ENCODE measurements at regions not wholly inside any gene's neighbourhood (a gene's known extent, or its start where the extent isn't known, plus 50 kb on each side); places are given as distances from the start of the nearest gene placed in this dataset.

DNA sequence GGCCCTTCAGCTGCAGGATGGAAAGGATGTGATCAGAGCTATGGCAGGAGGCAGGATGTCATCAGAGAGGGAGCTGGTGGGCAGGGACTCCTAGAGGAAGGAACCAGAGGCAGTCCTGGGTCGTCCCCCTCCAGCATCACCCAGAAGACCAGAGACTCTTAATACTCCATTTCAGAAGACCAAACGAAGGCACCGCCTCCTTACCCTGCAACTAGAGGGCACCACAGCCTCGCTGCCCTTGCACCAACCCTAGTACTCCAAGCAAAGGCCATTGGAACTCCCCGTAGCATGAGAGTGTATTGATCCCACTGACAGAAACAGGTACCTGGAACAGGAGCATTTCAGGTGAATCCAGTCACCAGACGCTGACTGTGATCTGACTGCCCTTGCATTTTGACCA, 598.1 kb downstream of the NPHP4 start:
- intact Hi-C loops (cut with DNase I; ENCODE audit: low total_unique reads), result no loop called here
- no peak for TF ChIP-seq POLR2A (IDR thresholded peaks at IDR 0.05)
- TF ChIP-seq, protein P1, sequence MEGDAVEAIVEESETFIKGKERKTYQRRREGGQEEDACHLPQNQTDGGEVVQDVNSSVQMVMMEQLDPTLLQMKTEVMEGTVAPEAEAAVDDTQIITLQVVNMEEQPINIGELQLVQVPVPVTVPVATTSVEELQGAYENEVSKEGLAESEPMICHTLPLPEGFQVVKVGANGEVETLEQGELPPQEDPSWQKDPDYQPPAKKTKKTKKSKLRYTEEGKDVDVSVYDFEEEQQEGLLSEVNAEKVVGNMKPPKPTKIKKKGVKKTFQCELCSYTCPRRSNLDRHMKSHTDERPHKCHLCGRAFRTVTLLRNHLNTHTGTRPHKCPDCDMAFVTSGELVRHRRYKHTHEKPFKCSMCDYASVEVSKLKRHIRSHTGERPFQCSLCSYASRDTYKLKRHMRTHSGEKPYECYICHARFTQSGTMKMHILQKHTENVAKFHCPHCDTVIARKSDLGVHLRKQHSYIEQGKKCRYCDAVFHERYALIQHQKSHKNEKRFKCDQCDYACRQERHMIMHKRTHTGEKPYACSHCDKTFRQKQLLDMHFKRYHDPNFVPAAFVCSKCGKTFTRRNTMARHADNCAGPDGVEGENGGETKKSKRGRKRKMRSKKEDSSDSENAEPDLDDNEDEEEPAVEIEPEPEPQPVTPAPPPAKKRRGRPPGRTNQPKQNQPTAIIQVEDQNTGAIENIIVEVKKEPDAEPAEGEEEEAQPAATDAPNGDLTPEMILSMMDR (IDR thresholded peaks at IDR 0.05), result no peak
- Histone ChIP-seq H3K36me3 (ENCODE audit: low read depth, missing control alignments) (no peaks in the 10 kb centered on the region), H3K4me3 (no peak overlapping the region), H3K4me1 (no peaks in the 10 kb centered on the region), H3K27me3 (no peaks in the 10 kb centered on the region), H3K27ac (no peak overlapping the region), H3K9me3 (no peaks in the 10 kb centered on the region)
- DNase-seq, result no peak
- 84 to 89% methylated on average over 6 of the region's 6 CpGs for WGBS, 2 donors

- H3K4me1 ChIP-seq, result no peaks in the 10 kb centered on the region
Observed at GRCh38 chr1:5393603-5394002, 598.6 kb downstream of the NPHP4 start.

DNA sequence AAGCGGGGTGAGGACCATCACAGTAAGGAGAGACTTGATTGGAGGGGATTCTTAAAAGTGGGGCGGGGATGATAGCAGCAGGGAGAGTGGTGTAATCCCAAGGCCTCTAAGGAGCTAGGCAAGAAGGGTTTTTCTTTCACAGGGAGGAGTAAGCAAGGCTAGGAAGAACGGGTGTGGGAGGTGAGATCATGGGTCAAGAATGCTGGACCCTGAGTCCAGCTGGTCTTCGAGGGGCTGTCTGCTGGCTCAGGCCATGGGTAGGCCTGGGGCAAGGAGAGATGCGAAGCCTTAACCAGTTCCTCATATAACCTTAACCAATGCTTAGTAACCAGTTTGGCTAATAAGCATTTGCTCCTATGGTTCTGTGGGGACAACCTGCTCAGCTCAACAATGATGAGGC, 599.1 kb downstream of the NPHP4 start:
- H3K27me3 ChIP-seq, result no peaks in the 10 kb centered on the region
- H3K4me3 ChIP-seq, result no peak overlapping the region
- no peaks in the 10 kb centered on the region for H3K9me3 ChIP-seq
- no peak overlapping the region for H3K27ac ChIP-seq
- WGBS, 2 donors, result 63 to 64% methylated on average over 5 of the region's 5 CpGs
- DNase-seq, result no peak
- TF ChIP-seq, protein P1 (IDR thresholded peaks at IDR 0.05), result no peak
- TF ChIP-seq POLR2A (IDR thresholded peaks at IDR 0.05), result no peak
- H3K36me3 ChIP-seq (ENCODE audit: low read depth, missing control alignments), result no peaks in the 10 kb centered on the region
- intact Hi-C loops (cut with DNase I; ENCODE audit: low total_unique reads), result no loop called here
- no peaks in the 10 kb centered on the region for H3K4me1 ChIP-seq

More at GRCh38 chr1:5393603-5394002, 598.6 kb downstream of the NPHP4 start:
- intact Hi-C loops (cut with DNase I; ENCODE audit: low total_unique reads), result no loop called here
- Histone ChIP-seq H3K27ac (no peak overlapping the region), H3K9me3 (no peaks in the 10 kb centered on the region), H3K4me3 (no peak overlapping the region), H3K36me3 (ENCODE audit: low read depth, missing control alignments) (no peaks in the 10 kb centered on the region), H3K27me3 (no peaks in the 10 kb centered on the region)
- 77 to 81% methylated on average over 7 of the region's 7 CpGs for WGBS, 2 donors
- no peak for DNase-seq
- no peak for TF ChIP-seq POLR2A (IDR thresholded peaks at IDR 0.05)
- TF ChIP-seq, protein P1 (IDR thresholded peaks at IDR 0.05), result no peak

- H3K4me1 ChIP-seq, result no peaks in the 10 kb centered on the region
- TF ChIP-seq, protein P1 (IDR thresholded peaks at IDR 0.05), result no peak
- no peak for TF ChIP-seq POLR2A (IDR thresholded peaks at IDR 0.05)
- no peak overlapping the region for H3K4me3 ChIP-seq
- H3K9me3 ChIP-seq, result no peaks in the 10 kb centered on the region
- WGBS, 2 donors, result 93 to 95% methylated on average over 12 of the region's 12 CpGs
- H3K27ac ChIP-seq, result no peak overlapping the region
- intact Hi-C loops (cut with DNase I; ENCODE audit: low total_unique reads), result no loop called here
- H3K36me3 ChIP-seq (ENCODE audit: low read depth, missing control alignments), result no peaks in the 10 kb centered on the region
- DNase-seq, result no peak
- H3K27me3 ChIP-seq, result no peaks in the 10 kb centered on the region
Observed at GRCh38 chr1:5391725-5392124, 600.5 kb downstream of the NPHP4 start.

- no peaks in the 10 kb centered on the region for H3K27me3 ChIP-seq
- no peaks in the 10 kb centered on the region for H3K36me3 ChIP-seq (ENCODE audit: low read depth, missing control alignments)
- H3K4me3 ChIP-seq, result no peak overlapping the region
- 57 to 59% methylated on average over 7 of the region's 7 CpGs for WGBS, 2 donors
- no peaks in the 10 kb centered on the region for H3K9me3 ChIP-seq
- no peak for DNase-seq
- no peak for TF ChIP-seq POLR2A (IDR thresholded peaks at IDR 0.05)
- TF ChIP-seq, protein P1 (IDR thresholded peaks at IDR 0.05), result no peak
- no peak overlapping the region for H3K27ac ChIP-seq
- intact Hi-C loops (cut with DNase I; ENCODE audit: low total_unique reads), result no loop called here
- H3K4me1 ChIP-seq, result no peaks in the 10 kb centered on the region
Observed at GRCh38 chr1:5390504-5390903, 601.7 kb downstream of the NPHP4 start.
